HG03439 (cell line): ENCODE measurements at regions not wholly inside any gene's neighbourhood (a gene's known extent, or its start where the extent isn't known, plus 50 kb on each side); places are given as distances from the start of the nearest gene placed in this dataset.

ENCODE experiments used
- ATAC-seq: cut with Tn5 transposase; IDR thresholded peaks from one replicate; pipeline ENCODE4 v1.9.1; 2021; ENCODE audit warnings: mild to moderate bottlenecking, moderate library complexity; ENCODE audit not compliant: unreplicated experiment

DNA sequence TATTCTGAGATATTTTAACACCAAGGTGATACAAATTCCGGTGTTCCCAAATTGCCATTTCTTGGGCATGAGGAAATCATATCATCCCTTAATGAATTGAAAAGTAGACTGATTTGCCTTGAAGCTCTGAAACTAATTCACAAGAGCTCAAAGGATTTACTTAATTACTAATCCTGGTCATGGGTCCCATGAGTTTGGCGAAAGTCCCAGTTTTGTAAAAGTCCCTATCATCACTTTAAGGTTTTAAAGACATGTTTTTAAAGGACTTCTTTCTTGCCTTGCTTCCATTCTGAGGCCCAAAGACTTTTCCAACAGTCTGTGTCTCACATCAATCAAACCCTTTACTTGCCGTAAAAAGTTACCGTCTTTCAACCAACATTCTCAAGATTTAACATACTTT lies 377.9 kb downstream of the DNAJB9 start:
- ATAC-seq: no peak

GRCh38 chr7:108972004-108972403 lies 402.3 kb downstream of the DNAJB9 start:
- ATAC-seq: no peak

DNA sequence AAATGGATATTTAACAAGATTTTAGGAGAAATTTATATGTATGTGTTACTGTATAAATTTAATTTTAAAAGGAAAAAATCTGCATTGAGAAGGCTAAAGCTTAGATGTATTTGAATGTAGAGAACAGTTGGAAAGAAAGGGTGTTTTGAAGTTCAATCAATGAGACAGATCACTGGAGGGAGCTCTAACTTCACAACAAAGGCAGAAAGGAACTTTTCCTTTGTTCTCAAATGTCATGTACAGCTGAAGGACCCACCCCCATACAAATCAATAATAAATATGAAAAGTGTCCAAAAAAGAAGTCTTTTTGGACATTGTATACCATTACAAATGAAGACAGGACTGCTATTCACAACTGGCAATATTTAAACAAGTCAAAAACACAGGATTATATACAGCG lies 403.4 kb downstream of the DNAJB9 start:
- no peak for ATAC-seq

DNA sequence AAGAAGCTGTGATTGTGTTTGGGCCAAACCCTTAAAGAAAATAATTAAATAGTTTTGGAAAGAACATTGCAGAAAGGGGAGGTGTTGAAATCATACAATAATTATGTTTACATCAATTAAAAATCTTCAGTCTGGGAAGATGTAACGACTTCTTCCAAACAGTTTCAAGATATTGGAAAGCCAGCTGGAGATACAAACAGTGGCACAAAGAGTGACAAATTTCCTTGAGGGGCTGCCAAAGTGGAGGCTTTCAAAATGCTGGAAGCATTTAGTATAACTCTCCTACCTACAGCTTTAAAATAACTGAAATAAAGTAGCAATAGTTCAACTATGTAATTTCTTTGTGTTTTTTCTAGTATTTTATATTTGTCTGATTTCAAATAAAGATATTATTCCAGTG lies 405.0 kb downstream of the DNAJB9 start:
- ATAC-seq: no peak

DNA sequence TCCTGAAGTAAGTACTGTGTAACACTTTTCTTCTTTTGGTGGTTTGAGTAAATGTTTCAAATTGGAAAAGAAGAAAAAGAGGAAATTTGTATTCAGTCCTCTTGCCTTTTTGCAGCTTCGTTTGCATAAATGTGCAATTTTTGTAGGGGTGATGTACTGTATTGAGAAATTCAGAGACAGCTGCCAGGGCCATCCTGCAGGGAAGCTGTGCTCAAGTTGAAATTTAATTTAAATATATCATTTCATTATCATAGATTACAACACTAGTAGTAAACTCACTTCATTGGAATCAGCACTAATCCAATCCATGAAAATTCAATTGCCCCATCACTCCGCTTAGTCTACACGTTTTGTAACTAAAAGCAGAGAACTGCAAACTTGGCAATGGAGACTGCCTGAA lies 415.4 kb downstream of the DNAJB9 start:
- ATAC-seq: no peak

GRCh38 chr7:108989319-108989718 lies 419.6 kb downstream of the DNAJB9 start:
- ATAC-seq: no peak

- no peak for ATAC-seq
Measured at GRCh38 chr7:108997480-108997879, 427.8 kb downstream of the DNAJB9 start.

GRCh38 chr7:109003742-109004141 lies 434.1 kb downstream of the DNAJB9 start:
- no peak for ATAC-seq

- no peak for ATAC-seq
Measured at GRCh38 chr7:109009636-109010035, 440.0 kb downstream of the DNAJB9 start.

DNA sequence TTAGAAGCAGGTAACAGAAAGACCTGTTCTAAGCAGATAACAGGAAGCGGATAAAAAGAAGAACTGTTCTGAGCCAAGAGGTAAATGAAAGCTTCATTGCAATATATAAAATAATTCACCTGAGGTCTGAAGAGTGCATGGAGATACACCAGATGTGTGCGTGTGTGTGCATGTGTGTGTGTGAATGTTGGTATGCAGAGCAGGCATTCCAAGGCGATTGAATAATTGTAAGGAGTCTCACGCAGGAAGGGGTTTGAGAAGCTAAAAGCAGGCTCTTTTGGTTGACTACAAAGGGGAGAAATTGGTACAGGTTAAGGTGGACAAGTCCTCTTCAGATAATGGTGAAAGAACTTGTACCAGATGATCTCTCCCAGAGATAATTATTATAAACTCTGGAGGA lies 450.6 kb downstream of the DNAJB9 start:
- no peak for ATAC-seq

DNA sequence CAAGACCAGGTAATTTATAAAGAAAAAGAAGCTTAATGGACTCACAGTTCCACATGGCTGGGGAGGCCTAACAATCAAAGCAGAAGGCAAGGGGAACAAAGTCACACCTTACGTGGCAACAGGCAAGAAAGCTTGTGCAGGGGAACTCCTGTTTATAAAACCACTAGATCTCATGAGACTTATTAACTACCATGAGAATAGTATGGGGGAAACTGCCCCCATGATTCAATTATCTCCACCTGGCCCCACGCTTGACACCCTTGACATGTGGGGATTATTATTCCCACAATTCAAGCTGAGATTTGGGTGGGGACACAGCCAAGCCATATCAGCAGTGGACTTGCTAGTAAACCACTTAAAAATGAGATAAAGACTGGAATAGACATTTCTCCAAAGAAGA lies 451.7 kb downstream of the DNAJB9 start:
- ATAC-seq: no peak

- no peak for ATAC-seq
Measured at GRCh38 chr7:109029866-109030265, 460.2 kb downstream of the DNAJB9 start.

- no peak for ATAC-seq
Measured at GRCh38 chr7:109044691-109045090, 475.0 kb downstream of the DNAJB9 start.

DNA sequence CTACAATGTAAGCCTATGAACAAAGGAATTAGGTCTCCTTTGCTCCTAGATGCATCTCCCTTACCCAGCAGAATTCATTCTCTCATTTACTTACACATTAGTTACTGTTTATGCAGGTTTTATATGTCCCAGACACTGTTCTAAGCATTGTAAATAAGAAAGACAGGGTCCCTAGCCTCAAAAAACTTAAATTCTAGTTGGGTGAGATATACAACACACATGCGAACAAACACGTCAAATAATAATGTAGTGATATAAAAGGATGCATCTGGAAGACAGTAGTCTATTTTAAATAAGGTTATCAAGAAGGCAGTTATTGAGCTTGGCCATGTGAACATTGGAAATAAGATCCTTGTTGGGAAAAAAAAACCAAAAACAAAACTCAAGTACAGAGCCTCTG lies 479.7 kb downstream of the DNAJB9 start:
- ATAC-seq: no peak

DNA sequence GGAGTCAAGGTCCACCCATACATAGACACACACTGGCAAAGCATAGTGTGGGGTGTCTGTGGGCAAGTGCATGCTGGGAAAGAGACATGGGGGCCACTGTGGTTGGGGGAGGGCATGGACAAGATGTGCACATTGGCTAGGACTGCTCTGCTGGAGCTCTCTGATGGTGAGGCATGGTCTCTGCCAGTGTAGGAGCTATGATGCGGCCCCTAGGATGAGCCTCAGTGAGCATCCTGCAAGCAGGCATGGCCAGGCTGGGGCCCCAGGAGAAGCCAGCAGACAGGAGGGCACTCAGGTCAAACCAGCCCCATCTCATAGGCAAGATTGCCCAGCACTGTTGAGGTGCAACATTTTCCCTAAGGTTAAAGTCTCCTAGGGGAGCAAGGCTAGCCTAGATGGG lies 489.4 kb downstream of the DNAJB9 start:
- no peak for ATAC-seq

- no peak for ATAC-seq
Measured at GRCh38 chr7:109062798-109063197, 493.1 kb downstream of the DNAJB9 start.

DNA sequence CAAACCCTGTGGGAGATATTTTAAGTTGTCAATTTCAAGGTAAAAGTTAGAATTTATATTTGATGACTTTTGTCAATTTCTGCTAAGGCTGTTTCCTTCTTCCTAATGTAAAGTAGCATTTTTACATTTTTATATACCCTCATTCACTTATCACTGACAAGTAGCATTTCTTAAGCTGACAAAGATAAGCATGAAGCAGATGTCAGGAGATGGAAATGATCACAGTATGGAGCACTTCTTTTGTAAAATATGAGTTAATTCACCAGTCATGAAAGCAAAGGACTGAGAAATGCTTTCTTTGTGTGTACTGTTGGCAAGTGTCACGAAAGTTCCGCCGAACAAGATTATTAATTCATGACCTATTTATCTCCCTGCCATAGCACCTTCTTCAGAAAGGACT lies 503.9 kb downstream of the DNAJB9 start:
- no peak for ATAC-seq

DNA sequence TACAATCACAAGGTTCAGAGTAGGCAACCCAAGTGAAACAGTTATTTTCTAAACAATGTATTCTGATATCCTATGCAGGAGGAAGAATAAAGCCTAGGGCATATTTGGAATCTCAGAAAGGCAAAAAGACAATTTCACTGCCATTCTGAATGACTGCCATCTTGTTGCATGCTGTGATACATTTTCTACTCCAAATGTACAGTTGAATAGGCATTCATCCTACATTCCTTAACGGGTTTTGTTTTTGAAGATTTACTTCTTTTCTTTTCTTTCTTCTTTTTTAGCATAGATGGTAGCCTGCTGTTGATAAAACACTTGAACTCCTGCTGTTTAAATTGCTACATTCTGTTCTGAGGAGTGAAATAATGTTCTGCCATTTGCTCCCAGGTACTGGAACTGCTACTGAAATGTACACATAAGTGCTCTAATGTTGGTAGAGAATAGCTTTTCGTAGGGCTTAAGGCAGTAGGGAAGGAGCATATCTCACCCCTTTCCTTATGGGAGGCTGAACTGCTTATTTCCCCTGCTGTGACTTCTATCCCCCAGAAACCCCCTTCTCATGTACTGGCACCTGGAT lies 506.8 kb downstream of the DNAJB9 start:
- no peak for ATAC-seq

DNA sequence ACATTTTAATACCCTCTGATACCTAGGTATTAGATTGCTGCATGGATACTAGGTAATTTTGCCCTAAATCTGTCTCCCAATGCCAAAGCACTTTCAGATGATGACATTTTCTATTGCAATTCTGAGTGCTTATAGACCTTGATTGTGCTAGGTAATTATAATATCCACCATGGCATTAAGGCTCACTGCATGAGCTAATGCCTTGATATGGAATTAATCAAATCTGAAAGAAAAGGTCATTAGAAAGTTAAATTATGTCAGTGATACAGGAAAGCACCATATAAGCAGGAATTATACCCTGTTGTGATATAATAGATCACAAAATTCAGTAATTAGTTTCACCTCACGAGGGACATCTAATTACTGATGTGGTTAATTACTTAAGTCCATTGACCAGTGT lies 521.4 kb downstream of the DNAJB9 start:
- no peak for ATAC-seq

DNA sequence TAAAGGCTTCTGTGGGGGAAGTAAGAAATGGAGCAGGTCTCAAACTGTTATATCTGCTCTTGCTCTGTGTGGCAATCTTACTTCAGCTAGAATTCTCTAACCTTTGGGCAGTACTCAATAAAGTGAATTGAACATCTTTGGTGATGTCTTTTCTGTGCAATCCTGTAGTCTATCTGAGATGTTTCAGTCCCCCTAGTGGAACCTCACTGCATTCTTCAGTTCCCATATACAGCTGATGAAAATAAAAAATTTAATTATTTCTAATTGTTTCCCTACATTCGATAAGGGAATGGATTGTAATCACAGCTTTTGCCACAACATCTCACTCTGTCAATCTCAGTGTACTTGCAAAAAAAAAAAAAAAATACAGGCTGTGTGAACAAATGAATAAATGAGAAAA lies 522.6 kb downstream of the DNAJB9 start:
- ATAC-seq: no peak

- no peak for ATAC-seq
Measured at GRCh38 chr7:109101332-109101731, 531.7 kb downstream of the DNAJB9 start.

DNA sequence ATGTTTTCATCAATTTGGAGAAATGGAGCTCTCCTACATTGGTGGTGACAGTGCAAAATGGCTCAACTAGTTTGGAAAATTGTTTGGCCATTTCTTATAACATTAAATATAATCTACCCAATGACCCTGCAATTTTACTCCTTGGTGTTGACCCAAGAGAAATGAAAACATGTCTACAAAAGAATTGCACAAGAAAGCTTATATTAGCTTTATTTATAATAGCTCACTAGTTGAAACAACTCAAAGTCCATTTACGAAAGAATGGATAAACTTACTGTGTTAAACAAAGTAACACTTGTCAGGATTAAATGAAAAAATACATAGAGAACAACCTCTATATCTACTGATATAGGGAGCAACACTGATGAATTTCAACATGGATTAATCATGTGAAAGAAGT lies 539.9 kb downstream of the DNAJB9 start:
- ATAC-seq: no peak

DNA sequence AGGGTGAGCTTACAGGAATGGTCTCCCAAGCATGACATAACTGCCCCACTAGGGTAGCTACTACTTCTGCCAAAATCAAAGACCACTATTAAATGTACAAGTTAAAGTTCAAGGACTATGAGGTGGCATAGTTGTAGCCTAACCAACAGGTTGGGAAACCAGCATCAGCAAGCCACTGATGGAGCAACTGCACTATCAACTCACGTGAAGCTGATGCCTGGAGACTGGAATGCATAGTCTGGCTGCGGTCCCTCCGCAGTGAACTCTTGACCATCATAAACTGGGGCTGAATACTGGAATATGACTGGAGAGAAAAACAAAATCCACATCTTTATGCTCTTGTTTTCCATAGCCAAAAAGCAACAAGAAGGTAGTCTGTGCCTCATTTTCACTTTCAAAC lies 541.4 kb downstream of the DNAJB9 start:
- no peak for ATAC-seq
